ENCODE measurements at regions not wholly inside any gene's neighbourhood (a gene's known extent, or its start where the extent isn't known, plus 50 kb on each side); places are given as distances from the start of the nearest gene placed in this dataset.

DNA sequence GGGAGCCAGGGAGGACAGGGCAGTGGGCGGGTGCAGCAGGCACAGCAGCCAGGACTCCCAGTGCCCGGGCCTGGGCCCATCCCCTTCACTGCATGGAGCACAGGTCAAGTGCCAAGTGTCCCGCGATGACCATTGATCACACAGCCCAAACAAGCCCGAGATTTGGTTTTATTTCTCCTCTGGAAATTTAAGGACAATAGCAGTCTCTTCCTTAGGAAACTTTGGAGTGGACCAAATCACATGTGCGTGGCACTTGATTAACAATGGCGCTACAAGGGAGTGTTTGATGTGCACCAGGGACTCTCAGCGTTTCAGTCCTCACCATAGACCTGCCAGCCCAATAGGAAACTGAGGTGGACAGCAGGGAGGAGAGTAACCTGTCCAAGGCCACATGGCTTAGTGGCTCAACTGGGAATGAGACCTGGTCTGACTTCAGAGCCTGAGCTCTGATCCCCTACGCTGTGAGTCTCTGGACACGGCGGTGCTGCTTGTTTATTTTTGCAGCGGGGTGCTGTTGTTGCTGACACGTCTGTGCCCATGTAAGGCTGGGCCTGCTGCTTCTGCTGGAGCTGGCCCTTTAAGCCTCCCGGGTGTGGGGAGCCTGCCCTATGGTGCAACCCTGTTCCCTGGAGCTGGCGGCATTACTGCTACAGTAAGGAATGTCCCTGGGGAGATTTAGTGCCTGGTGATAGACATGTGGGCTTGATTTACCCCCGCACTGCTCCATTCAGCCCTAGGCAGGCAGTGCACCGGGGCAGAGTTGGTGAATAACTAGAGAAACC lies 194.2 kb downstream of the INHBB start (continued):
- TF ChIP-seq ZNF160 (CRISPR knock-in tag; IDR thresholded peaks at IDR 0.05): peak; percentile 83; the same call in 1 of the 2 replicates
- TF ChIP-seq ZNF335 (CRISPR knock-in tag; IDR thresholded peaks at IDR 0.05): no peak
- peak; percentile 92 for TF ChIP-seq TBX2 (CRISPR knock-in tag; IDR thresholded peaks at IDR 0.05; ENCODE audit: borderline replicate concordance)
- TF ChIP-seq ZBTB21 (CRISPR knock-in tag; IDR thresholded peaks at IDR 0.05): 0 out of 2 replicates have a peak, but pooled peaks have one; percentile 34
- no peak for TF ChIP-seq SATB2 (CRISPR knock-in tag; IDR thresholded peaks at IDR 0.05)
- peak; percentile 87; the same call in 1 of the 2 replicates for TF ChIP-seq GFI1 (CRISPR knock-in tag; IDR thresholded peaks at IDR 0.05; ENCODE audit: borderline replicate concordance)
- peak; percentile 68; the same call in 1 of the 2 replicates for TF ChIP-seq MED13 (CRISPR knock-in tag; IDR thresholded peaks at IDR 0.05)
- TF ChIP-seq SPEN (CRISPR knock-in tag; IDR thresholded peaks at IDR 0.05; ENCODE audit: low read depth): 0 out of 2 replicates have a peak, but pooled peaks have one; percentile 15
- TF ChIP-seq ZNF777 (CRISPR knock-in tag; IDR thresholded peaks at IDR 0.05): peak; percentile 60; the same call in 1 of the 2 replicates
- TF ChIP-seq HIVEP1 (CRISPR knock-in tag; IDR thresholded peaks at IDR 0.05): no peak
- no peak for TF ChIP-seq JUNB (CRISPR knock-in tag; IDR thresholded peaks at IDR 0.05; ENCODE audit: borderline replicate concordance)
- TF ChIP-seq, protein P1, sequence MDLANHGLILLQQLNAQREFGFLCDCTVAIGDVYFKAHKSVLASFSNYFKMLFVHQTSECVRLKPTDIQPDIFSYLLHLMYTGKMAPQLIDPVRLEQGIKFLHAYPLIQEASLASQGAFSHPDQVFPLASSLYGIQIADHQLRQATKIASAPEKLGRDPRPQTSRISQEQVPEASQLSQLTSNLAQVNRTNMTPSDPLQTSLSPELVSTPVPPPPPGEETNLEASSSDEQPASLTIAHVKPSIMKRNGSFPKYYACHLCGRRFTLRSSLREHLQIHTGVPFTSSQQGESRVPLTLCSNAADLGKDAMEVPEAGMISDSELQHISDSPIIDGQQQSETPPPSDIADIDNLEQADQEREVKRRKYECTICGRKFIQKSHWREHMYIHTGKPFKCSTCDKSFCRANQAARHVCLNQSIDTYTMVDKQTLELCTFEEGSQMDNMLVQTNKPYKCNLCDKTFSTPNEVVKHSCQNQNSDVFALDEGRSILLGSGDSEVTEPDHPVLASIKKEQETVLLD (CRISPR knock-in tag; IDR thresholded peaks at IDR 0.05; ENCODE audit: low read depth): no peak
- 0 out of 2 replicates have a peak, but pooled peaks have one; percentile 22 for TF ChIP-seq ZNF713 (CRISPR knock-in tag; IDR thresholded peaks at IDR 0.05)
- TF ChIP-seq FOXC1 (CRISPR knock-in tag; IDR thresholded peaks at IDR 0.05; ENCODE audit: borderline replicate concordance): no peak; the same call in 1 of the 2 replicates
- no peak for TF ChIP-seq HOXA7 (CRISPR knock-in tag; IDR thresholded peaks at IDR 0.05)
- no peak; the same call in 1 of the 2 replicates for TF ChIP-seq RFX5 (IDR thresholded peaks at IDR 0.05; ENCODE audit: low read depth, low read length)
- TF ChIP-seq, protein P2, sequence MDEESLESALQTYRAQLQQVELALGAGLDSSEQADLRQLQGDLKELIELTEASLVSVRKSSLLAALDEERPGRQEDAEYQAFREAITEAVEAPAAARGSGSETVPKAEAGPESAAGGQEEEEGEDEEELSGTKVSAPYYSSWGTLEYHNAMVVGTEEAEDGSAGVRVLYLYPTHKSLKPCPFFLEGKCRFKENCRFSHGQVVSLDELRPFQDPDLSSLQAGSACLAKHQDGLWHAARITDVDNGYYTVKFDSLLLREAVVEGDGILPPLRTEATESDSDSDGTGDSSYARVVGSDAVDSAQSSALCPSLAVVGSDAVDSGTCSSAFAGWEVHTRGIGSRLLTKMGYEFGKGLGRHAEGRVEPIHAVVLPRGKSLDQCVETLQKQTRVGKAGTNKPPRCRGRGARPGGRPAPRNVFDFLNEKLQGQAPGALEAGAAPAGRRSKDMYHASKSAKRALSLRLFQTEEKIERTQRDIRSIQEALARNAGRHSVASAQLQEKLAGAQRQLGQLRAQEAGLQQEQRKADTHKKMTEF (CRISPR knock-in tag; IDR thresholded peaks at IDR 0.05): peak; percentile 91
- no peak for TF ChIP-seq PAF1 (CRISPR knock-in tag; IDR thresholded peaks at IDR 0.05)
